ENCODE measurements at regions not wholly inside any gene's neighbourhood (a gene's known extent, or its start where the extent isn't known, plus 50 kb on each side); places are given as distances from the start of the nearest gene placed in this dataset.

GRCh38 chr10:132485391-132485790, 52.2 kb upstream of the INPP5A start:
- DNase-seq (ENCODE audit: low read depth in 2 of 2) = no peak

GRCh38 chr10:132486539-132487121, 51.0 kb upstream of the INPP5A start:
- DNase-seq (ENCODE audit: low read depth in 2 of 2) = no peak

GRCh38 chr10:132487241-132488135, 50.1 kb upstream of the INPP5A start:
- no peak for DNase-seq (ENCODE audit: low read depth in 2 of 2)

All from stimulated activated CD8-positive, alpha-beta memory T cell treated with anti-CD3 and anti-CD28 coated beads, Interleukin-2, amount 100 ng/mL, for 48 hours (primary cell).